ENCODE measurements at regions not wholly inside any gene's neighbourhood (a gene's known extent, or its start where the extent isn't known, plus 50 kb on each side); places are given as distances from the start of the nearest gene placed in this dataset.

- no peak overlapping the region for H3K27ac ChIP-seq
- peaks cover 0 to 10% (median 0%) of the 10 kb centered on the region in 4 donors for H3K27me3 ChIP-seq
- H3K4me3 ChIP-seq: no peak overlapping the region
- no peak for TF ChIP-seq CTCF (IDR thresholded peaks at IDR 0.05)
- TF ChIP-seq POLR2A (IDR thresholded peaks at IDR 0.05): no peak
- no CpG with 5 or more reads among the region's 17 CpGs for WGBS, 2 donors
- H3K9me3 ChIP-seq: no peaks in the 10 kb centered on the region
- intact Hi-C loops (cut with DNase I): no loop called here
- no peaks in the 10 kb centered on the region for H3K4me1 ChIP-seq
- H3K36me3 ChIP-seq: no peaks in the 10 kb centered on the region
- DNase-seq: no peak
These were observed 1280.4 kb downstream of the TBC1D22A start for GRCh38 chr22:48042621-48043395.

GRCh38 chr22:48039326-48039725, 1276.9 kb downstream of the TBC1D22A start:
- DNase-seq: no peak
- H3K4me3 ChIP-seq: no peak overlapping the region
- H3K9me3 ChIP-seq: no peaks in the 10 kb centered on the region
- H3K4me1 ChIP-seq: no peaks in the 10 kb centered on the region
- WGBS, 2 donors: 76 to 78% methylated on average over 4 to 5 of the region's 5 CpGs
- intact Hi-C loops (cut with DNase I): no loop called here
- H3K27me3 ChIP-seq: peaks cover 0 to 23% (median 0%) of the 10 kb centered on the region in 4 donors
- TF ChIP-seq POLR2A (IDR thresholded peaks at IDR 0.05) (no peak), CTCF (IDR thresholded peaks at IDR 0.05) (no peak)
- no peaks in the 10 kb centered on the region for H3K36me3 ChIP-seq
- no peak overlapping the region for H3K27ac ChIP-seq

DNA sequence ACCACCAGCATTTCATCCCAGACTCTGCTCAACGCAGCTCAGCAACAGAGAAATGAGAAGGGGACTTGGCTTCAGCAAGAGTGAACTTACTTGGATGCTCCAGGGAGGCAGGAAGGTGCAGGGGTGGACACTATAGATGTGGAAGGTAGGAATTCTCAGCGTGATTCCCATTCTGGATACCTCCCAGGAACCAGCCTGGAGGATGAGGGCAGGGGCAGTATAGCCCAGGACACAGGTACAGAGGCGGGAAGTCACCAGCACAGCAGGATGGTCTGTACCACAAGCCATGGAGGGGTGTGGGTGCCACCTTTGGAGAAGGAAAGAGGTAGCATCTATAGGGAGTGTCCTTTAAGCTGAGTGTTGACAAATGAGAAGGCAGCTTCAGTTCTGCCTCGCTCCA, 1275.2 kb downstream of the TBC1D22A start:
- TF ChIP-seq POLR2A (IDR thresholded peaks at IDR 0.05) (no peak), CTCF (IDR thresholded peaks at IDR 0.05) (no peak)
- intact Hi-C loops (cut with DNase I): no loop called here
- no peak overlapping the region for H3K27ac ChIP-seq
- no peaks in the 10 kb centered on the region for H3K36me3 ChIP-seq
- WGBS, 2 donors: 65 to 70% methylated on average over 4 of the region's 4 CpGs
- H3K9me3 ChIP-seq: no peaks in the 10 kb centered on the region
- H3K27me3 ChIP-seq: peaks cover 0 to 16% (median 0%) of the 10 kb centered on the region in 4 donors
- no peak overlapping the region for H3K4me3 ChIP-seq
- H3K4me1 ChIP-seq: no peaks in the 10 kb centered on the region
- no peak for DNase-seq

DNA sequence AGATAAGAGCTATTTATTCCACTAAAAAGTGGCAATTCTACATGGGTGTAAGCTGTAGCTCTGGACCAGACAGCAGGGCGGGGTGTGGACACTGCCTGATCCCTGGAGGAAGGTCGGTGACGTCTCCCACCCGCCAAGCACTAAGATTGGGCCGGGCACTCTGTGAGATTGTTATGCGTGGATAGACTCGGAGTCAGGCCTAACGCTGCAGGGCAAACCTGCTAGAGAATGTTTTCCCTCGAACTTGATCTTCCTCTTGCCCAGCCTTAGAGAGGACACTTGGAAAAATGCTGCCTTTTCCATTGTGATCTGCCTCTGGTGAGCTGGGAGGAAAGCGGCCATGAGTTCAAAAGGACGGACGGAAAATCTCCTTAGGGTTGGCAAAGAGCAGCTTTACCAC, 1273.4 kb downstream of the TBC1D22A start:
- Histone ChIP-seq H3K9me3 (no peaks in the 10 kb centered on the region), H3K4me3 (no peak overlapping the region), H3K4me1 (no peaks in the 10 kb centered on the region), H3K36me3 (no peaks in the 10 kb centered on the region), H3K27ac (no peak overlapping the region), H3K27me3 (peaks cover 0 to 16% (median 0%) of the 10 kb centered on the region in 4 donors)
- no peak for DNase-seq
- no peak for TF ChIP-seq POLR2A (IDR thresholded peaks at IDR 0.05)
- no peak for TF ChIP-seq CTCF (IDR thresholded peaks at IDR 0.05)
- intact Hi-C loops (cut with DNase I): no loop called here
- WGBS, 2 donors: 81 to 84% methylated on average over 12 of the region's 12 CpGs

DNA sequence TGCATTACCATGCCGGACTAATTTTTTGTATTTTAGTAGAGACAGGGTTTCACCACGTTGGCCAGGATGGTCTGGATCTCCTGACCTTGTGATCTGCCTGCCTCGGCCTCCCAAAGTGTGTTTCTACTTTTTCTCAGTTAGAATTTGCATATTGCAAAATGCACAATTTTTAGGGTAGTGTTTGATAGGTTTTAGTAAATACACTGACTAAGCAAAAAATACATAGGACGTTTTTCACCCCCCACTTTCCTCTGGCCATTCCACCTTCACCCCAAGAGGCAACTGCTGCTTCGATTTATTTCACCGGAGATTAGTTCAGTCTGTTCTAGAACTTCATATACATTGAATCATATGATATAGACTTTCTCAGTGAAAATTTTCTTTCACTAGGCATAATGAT, 1269.1 kb downstream of the TBC1D22A start:
- DNase-seq: no peak
- 64 to 71% methylated on average over 6 of the region's 6 CpGs for WGBS, 2 donors
- Histone ChIP-seq H3K27me3 (peaks cover 0 to 8% (median 0%) of the 10 kb centered on the region in 4 donors), H3K36me3 (no peaks in the 10 kb centered on the region), H3K27ac (no peak overlapping the region), H3K4me1 (no peaks in the 10 kb centered on the region), H3K4me3 (no peak overlapping the region), H3K9me3 (no peaks in the 10 kb centered on the region)
- TF ChIP-seq CTCF (IDR thresholded peaks at IDR 0.05): no peak
- no peak for TF ChIP-seq POLR2A (IDR thresholded peaks at IDR 0.05)
- intact Hi-C loops (cut with DNase I): no loop called here

Data from esophagus squamous epithelium (tissue), 5 donors.